ENCODE measurements at regions not wholly inside any gene's neighbourhood (a gene's known extent, or its start where the extent isn't known, plus 50 kb on each side); places are given as distances from the start of the nearest gene placed in this dataset.
A peak's percentile ranks its signal among the peaks of the same experiment; 100 is the strongest.

GRCh38 chr1:81471255-81471654 lies 329.5 kb upstream of the ADGRL2 start:
- DNase-seq: no peak

- DNase-seq: no peak
Measured at GRCh38 chr1:81470275-81470674, 330.5 kb upstream of the ADGRL2 start.

GRCh38 chr1:81467383-81467782 lies 333.4 kb upstream of the ADGRL2 start:
- DNase-seq: no peak

GRCh38 chr1:81466961-81467360 lies 333.8 kb upstream of the ADGRL2 start:
- no peak for DNase-seq

- no peak for DNase-seq
Measured at GRCh38 chr1:81463936-81464837, 336.5 kb upstream of the ADGRL2 start.

GRCh38 chr1:81459043-81459442 lies 341.7 kb upstream of the ADGRL2 start:
- no peak for DNase-seq

GRCh38 chr1:81458186-81458585 lies 342.5 kb upstream of the ADGRL2 start:
- no peak for DNase-seq

- no peak for DNase-seq
Measured at GRCh38 chr1:81455481-81455880, 345.3 kb upstream of the ADGRL2 start.

GRCh38 chr1:81453971-81454370 lies 346.8 kb upstream of the ADGRL2 start:
- DNase-seq: no peak

GRCh38 chr1:81453367-81453703 lies 347.4 kb upstream of the ADGRL2 start:
- no peak for DNase-seq

- no peak for DNase-seq
Measured at GRCh38 chr1:81452693-81453366, 347.9 kb upstream of the ADGRL2 start.

- DNase-seq: no peak
Measured at GRCh38 chr1:81449786-81450185, 350.9 kb upstream of the ADGRL2 start.

- DNase-seq: peak; percentile 89
Measured at GRCh38 chr1:81446000-81446669, 354.6 kb upstream of the ADGRL2 start.

- DNase-seq: no peak
Measured at GRCh38 chr1:81443288-81443687, 357.4 kb upstream of the ADGRL2 start.

- DNase-seq: no peak
Measured at GRCh38 chr1:81439046-81439823, 361.5 kb upstream of the ADGRL2 start.

GRCh38 chr1:81437649-81438048 lies 363.1 kb upstream of the ADGRL2 start:
- DNase-seq: no peak

GRCh38 chr1:81437213-81437612 lies 363.5 kb upstream of the ADGRL2 start:
- no peak for DNase-seq

- no peak for DNase-seq
Measured at GRCh38 chr1:81435175-81435574, 365.6 kb upstream of the ADGRL2 start.

GRCh38 chr1:81433676-81434075 lies 367.1 kb upstream of the ADGRL2 start:
- DNase-seq: no peak

GRCh38 chr1:81432654-81433109 lies 368.1 kb upstream of the ADGRL2 start:
- no peak for DNase-seq

GRCh38 chr1:81432059-81432458 lies 368.7 kb upstream of the ADGRL2 start:
- DNase-seq: no peak

- DNase-seq: no peak
Measured at GRCh38 chr1:81431624-81432000, 369.1 kb upstream of the ADGRL2 start.
